ENCODE measurements at regions not wholly inside any gene's neighbourhood (a gene's known extent, or its start where the extent isn't known, plus 50 kb on each side); places are given as distances from the start of the nearest gene placed in this dataset.
"Not testable (repeated sequence)": the region's sequence is repeated elsewhere in the genome, so short reads cannot be mapped to it uniquely, and the experiment has no call there.

DNA sequence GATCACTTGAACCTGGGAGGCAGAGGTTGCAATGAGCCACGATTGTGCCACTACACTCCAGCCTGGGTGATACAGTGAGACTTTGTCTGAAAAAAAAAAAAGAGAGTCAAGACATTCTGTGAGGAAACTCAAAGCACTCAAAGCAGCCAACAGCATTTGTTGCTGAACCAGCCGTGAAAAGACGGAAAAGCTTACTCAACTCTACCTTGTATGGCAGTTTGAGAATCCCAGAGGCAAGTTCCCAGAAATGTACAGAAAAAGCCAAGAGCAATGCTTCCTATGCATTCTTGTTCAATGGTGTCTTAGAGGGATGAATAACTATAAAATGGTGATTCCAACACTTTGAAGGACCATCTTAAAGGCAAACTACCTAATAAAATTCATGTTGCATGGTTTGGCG, 170.2 kb downstream of the HSD17B3 start:
- DNase-seq (ENCODE audit: low spot score): no peak

DNA sequence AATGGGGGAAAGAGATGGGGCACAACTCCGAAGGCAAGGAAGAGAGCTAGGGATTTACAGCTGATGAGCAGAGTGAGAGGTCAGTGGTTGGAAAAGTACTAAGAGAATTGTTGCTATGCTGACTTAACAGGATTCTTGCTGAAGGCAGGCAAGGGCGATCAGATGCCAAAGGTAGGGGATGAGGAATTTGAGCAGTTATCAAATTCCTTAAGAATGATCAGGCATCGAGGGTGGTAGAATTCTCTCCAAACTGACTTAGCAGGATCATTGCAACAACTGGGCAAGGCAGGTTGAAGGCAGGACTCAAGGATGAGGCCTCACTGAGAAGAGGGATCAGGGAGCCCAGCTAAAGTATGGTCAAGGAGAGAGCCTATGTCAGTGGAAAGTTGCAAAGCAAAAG, 171.0 kb downstream of the HSD17B3 start:
- no peak for DNase-seq (ENCODE audit: low spot score)

DNA sequence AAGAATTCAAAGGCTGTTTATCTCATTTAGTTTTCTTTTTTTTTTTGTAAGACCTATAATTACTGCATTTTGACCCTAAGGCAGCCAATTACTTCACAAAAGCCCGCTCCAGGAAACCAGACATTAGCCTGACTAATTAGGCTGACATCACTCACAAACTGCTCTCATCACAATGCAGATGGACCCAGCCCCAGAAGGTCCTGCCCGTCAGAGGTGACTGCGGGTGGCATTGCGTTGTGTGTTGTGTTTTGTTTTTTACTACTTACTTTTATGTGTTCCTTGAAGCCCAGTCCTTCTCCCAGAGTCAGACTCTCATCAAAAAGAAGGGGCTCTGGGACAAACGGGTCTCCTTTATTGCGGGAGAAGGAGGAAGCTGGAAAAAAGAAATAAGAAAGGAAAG, 172.2 kb downstream of the HSD17B3 start:
- no peak for DNase-seq (ENCODE audit: low spot score)

DNA sequence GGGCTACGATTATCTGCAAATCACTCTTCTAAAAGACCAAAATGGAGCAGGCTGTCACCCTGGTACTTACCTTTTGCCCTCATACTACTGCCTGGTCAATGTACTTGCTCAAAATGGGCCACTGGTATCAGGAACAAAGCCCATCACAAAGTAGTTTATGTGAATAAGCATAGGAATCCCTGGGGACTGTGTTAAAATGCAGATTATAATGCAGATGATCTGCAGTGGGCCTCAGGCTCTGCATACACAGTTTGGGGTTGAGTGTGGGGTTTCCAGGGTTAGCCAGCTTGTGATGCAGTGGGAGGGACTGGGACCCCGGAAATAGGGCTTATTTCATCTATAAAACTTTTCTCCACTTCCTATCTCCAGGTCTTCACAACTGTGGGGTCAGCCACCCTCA, 173.1 kb downstream of the HSD17B3 start:
- DNase-seq (ENCODE audit: low spot score): no peak

DNA sequence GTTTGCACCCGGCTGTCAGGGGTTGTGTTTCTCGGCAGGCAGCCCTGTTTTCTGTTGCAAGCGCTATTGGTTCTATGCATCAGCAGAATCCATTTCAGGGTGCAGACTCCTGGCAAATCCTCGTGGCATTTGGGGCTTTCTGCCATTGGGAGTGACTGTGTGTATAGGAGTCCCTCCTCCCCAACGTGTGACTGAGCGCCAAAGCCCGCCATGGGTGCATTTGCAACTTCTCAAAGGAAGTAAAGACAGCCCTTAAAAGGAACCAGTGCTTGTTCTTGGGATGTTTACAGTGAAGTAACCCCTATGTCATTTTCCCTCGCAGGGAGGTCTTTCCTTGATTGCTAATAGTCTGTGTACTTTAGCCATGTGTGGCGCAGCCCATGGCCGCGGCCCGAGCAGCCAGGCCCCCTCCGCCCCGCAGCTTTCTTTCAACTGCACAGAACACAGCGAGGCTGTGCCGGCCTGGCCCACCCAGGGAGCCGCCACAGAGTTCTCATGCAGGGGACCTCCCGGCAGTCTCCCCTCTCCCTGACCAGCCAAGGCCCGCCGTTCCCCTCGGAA, 175.6 kb downstream of the HSD17B3 start:
- DNase-seq (ENCODE audit: low spot score): peak; percentile 55

DNA sequence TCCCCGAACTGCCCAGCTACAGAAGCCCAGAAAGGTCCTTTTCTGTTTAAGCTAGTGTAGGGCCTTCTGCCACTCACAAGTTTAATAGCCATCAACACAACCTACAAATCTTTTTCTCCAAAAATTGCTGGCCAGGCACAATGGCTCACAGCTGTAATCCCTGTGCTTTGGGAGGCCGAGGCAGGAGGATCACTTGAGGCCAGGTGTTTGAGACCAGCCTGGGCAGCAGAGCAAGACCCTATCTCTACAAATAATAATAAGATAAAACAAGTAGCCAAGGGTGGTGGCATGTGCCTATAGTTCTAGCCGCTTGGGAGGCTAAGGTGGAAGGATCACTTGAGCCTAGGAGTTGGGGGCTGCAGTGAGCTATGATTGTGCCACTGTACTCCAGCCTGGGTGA, 176.4 kb downstream of the HSD17B3 start:
- DNase-seq (ENCODE audit: low spot score): peak; percentile 20

DNA sequence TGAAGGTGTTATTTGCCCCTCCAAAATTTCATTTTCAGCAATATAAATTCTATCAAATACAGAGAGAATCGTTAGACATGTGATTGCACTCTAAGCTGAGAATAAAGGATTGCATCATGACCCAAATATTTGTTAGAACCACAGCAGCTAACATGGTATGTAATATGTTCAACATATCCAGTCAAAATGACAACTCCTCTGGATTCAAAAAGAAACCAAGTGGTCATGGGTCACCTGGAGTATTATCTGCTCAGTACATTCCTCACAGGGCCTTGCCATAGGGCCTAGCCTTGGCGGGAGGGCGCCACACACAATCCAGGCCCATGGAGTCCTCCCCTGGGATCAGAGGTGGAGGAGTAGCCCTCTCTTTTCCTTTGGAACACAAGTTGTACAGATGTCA, 179.2 kb downstream of the HSD17B3 start:
- DNase-seq (ENCODE audit: low spot score): peak; percentile 22

DNA sequence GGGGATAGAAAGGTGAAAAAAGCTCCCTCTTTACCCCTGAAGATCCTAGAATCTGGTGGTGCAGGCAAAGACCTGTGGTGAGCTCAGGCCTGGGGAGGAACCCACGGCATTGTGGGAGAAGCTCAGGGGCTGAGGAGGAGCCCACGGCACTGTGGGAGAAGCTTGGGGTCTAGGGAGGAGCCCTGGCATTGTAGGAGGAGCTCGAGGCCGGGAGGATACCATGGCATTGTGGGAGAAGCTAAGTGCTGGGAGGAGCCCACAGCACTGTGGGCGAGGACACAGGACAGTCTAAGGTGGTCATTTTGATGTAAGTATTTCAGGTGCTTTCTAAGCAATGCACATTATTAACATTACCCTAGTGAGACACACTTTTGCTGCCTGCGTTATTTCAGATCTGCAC, 179.7 kb downstream of the HSD17B3 start:
- DNase-seq (ENCODE audit: low spot score): no peak

DNA sequence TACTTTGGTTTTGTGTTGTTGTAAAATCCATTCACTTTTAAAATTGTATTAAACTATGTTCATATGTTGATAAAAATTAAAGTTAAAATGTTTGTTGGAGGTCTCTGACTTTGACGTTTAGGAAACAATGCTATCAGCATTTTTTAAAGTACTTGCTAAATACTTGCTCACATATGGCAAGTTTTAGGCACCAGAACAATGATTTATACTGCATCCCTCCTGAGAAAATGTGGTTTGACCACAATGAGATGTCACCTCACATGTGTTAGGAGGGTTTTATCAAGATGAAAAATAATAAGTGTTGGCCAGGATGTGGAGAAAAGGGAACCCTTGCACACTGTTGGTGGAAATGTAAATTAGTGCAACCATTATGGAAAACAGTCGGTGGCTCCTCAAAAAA, 180.8 kb downstream of the HSD17B3 start:
- no peak for DNase-seq (ENCODE audit: low spot score)

DNA sequence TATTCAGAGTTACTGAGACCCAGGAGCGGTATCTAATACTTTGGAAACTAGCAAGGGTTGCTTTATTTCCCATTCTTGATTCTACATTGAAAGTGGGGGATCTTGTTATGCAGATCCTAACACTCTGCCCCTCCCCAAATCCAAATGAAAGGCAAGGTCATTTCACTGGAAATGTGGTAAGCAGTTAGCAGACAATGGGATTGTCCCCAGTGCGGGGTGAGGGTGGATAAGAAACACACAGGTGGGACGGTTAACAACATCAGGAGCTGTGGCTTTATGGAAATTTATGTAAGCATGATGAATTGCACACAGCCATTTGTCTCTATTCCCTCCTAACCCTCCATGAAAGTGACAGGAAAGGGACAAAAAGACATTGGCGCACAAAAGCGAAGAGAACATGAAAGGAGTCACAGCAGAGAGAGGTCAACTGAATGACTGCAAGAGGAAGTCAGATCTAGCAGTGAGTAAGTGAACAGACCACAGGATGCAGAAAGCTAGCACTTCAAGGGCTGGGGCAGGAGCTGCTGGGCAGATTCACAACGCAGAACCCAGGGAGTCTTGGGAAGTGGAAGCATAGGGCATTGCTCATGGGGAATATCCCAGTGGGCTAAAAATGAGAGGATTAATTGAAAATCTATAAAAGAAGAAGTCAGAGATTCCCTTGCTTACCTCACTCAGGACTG, 184.4 kb downstream of the HSD17B3 start:
- DNase-seq (ENCODE audit: low spot score): no peak

DNA sequence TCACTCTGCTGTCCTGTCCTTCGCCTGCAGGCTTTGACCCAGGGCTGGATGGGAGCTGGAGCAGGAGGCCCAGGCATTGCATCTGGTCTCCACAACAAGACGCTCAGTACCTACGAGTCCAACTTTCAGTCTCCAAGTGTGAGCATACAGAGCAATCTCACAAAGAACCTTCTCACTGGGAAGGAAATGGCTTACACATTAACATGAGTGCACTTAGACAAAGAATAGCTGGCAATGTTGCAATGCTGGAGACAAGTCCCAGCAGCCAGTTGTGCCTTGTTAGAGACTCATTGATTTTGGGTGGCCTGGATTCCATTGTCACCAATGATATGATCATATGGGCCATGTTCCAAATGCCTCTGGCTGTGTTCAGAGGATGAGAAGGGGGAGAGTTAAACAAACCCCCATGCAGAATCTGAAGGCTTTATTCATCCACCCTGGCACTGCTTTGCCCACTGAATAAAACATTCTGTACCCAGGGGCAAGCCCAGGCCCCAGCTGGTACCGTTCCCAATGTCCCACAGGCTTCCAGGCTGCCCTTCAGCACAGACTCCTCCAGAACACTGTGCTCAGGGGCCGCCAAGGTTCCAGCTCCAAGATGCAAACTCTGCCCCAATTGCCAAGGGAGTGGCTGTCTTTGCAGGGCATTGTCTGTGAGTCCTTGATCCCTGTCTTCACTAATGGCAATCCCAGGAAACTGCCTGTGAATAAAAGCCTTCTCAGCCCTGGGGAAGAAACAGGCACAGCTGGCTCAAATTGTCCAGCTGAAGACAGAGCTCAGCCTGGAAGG, 185.5 kb downstream of the HSD17B3 start:
- DNase-seq (ENCODE audit: low spot score): no peak

DNA sequence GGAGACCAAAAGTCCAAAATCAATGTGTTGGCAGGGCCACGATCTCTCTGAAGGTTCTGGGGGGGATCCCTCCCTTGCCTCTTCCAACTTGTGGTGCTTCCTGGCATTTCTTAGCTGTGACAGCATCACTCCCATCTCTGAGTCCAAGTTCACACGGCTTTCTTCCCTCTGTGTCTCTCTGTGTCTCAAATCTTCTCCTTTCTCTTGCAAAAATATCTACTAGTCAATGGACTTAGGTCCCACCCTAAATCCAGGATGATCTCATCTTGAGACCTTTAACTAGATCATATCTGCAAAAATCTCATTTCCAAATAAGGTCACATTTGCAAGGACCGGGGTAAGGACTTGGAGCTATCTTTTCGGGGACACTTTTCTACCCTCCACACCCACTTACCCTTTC, 186.1 kb downstream of the HSD17B3 start:
- DNase-seq (ENCODE audit: low spot score): no peak

DNA sequence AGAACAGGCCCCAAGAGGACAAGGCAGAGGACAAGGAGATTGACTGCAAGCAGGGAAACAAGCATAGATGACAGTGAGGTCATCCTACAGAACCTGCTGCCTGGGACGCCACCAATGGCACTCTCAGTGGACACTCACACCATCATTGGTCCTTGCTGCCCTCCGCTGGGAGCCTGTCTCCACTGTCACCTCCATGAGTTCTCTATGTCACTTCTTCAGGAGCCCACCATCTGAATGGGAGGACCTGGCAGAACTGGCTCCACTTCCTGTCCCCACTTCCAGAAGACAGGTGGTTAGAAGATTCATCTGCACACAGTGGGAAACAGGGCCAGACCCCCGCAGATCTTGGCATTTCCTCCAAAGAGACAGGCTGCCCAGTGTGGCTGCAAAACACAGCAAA, 188.9 kb downstream of the HSD17B3 start:
- DNase-seq (ENCODE audit: low spot score): peak; percentile 24

DNA sequence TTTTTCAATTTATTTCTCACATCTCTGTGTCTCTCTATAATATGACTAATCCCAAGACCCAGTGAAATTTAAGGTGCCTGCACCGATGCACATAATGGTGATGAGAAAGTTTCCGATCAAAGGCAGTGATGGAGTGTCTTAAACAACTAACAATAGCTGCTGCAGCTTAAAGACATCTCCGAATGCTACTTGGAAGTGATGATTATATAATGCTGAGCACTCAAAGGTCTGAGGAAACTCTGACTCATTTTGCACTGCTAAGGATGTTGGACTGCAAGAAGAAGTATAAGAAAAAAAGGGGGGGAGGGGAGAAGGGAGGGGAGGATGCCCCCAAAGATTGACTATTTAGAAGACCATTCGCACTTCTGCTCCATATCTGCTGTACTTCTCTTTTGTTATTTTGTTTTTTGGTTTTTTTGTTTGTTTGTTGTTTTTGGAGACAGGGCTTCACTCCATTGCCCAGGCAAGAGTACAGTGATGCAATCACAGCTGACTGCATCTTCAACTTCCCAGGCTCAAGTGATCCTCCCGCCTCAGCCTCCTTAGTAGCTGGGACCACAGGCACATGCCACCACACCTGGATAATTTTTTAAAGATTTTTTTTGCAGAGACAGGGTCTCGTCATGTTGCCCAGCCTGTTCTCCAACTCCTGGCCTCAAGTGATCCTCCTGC, 192.2 kb downstream of the HSD17B3 start:
- DNase-seq (ENCODE audit: low spot score): no peak

DNA sequence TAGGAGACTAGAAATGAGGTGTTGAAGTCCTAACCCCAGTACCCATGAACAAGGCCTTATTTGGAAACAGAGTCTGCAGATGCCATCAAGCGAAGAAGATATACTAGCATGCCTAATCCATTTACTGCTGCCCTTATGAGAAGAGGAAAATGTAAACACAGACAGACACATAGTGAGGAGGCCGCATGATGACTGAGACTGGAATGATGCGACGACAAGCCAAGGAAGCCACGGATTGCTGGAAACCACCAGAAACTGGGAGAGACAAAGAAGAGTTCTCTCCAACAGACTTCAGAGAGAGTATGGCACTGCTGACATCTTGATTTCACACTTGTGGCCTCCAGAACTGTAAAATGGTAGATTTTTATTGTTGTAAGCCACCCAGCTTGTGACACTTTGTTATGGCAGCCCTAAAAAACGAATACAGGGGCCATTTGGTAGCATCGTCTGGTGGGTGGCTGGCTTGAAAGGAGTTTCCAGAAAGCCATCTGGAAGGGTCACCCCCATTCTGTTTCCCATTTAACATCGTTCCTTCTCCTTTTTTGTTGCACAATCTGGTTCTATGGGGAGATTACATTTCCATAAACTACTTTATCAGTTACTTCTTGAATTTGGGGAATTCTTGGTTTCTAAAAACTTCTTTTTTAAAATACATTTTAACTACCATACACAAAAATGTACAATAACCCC, 193.1 kb downstream of the HSD17B3 start:
- no peak for DNase-seq (ENCODE audit: low spot score)

DNA sequence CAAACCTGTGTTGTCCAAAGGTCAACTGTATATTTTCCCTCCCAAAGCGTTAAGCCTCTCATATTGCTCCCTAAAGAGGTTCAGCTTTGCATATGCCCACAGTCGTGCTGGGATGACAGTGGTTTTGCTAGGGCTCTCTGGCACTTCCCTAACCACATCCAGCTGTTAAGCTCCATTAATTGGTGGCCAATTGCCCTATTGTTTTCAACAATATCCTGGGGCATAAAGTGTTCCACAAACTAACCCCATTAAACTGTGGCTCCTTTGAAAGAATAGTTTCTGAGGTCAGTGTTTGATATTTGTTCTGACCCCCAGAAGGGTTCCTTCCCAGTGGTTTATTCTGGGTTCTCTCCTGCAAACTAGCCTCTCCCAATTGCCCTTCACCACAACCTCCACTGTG, 194.5 kb downstream of the HSD17B3 start:
- no peak for DNase-seq (ENCODE audit: low spot score)

DNA sequence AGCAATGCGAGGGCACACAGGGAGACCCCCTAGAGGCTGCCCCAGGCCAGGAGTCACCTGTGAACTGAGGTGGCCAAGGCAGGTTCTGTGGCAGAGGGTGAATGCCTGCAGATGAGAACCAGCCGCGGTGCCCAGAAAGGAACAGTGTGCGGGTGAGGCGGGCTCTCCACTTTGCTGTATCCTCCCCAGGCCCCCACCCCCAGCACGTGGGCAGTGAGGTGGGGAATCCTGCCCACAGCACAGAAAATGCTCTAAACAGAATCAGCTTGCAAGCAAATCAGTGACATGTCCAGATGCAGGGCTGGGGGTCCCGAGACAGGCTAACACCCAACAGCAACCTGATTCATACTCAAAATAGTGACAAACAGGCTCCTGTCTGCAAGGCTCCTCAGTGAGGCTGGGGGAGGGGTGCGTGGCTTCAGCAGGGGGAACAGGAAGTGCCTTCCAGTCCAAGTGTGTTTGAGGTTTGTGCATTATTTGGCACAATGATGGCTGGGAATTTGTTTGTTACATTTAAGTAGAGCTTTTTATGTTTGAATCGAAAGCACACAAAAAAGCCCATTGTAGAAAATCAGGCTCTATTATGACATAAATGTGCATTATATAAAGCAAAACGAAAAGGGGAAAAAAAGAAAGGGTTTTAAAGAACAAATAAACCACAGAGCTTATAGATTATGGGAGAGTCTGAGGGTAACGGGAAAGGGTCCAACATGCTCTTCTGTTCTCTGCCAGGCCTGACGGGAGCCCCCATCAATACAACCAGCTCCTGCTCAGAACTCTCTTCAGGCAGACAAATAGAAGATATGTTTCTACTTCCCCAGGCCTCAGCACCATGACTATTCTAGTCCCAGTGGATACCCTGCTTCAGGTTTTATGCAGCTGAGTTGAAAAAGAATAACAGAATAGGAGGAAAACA, 201.3 kb downstream of the HSD17B3 start:
- DNase-seq (ENCODE audit: low spot score): no peak

DNA sequence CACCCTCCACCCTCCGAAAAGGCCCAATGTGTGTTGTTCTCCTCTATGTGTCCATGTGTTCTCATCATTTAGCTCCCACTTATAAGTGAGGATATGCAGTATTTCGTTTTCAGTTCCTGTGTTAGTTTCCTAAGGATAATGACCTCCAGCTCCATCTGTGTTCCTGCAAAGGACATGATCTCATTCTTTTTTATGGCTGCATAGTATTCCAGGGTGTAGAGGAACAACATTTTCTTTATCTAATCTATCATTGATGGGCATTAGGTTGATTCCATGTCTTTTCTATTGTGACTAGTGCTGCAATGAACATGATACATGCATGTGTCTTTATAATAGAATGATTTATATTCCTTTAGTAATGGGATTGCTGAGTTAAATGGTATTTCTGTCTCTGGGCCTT, 211.3 kb downstream of the HSD17B3 start:
- not testable (repeated sequence) for DNase-seq (ENCODE audit: low spot score)

DNA sequence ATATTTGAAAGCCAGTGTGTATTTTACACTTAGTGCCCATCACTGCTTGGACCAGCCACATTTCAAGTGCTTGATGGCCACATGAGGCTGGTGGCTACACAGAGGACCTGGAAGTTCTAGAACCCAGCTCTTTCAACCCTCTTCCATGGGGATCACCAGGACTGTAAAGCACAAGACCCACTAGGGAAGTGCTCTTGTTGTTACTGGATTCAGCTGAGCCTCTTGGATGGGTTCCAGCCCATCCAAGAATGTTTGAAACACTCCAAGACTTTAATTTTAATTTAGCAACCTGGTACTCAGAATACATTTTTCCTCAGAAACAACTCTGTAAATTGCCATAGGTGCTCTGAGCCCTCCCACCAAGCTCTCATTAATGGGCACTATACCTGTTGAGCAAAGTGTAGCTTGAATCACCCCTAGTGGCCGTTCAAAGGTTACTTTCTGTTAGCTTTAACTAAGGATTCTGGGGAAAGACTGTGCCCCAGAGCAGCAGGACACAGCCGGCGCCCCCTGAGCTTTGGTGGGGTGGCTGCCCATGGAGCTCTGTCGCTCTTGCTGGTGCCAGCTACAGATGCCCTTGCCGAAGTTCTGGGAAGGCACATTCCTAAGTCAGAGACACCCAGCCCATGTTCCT, 212.4 kb downstream of the HSD17B3 start:
- no peak for DNase-seq (ENCODE audit: low spot score)

DNA sequence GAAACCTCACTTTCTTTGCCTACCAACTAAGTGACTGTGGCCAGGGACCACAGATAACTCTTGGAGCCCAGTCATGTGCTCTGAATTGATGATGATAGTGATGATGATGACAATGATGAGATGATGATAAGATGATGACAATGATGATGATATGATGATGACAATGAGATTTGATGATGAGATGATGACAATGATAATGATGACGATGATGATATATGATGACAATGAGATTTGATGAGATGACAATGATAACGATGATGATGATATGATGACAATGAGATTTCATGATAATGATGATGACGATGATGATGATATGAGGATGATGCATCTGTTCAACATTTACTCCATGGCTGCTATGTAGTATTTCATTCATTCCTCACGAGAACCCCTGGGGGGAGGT, 213.0 kb downstream of the ERCC6L2 start:
- DNase-seq (ENCODE audit: low spot score): no peak

Data from ecto neural progenitor cell (in vitro differentiated cells).